ENCODE measurements at regions not wholly inside any gene's neighbourhood (a gene's known extent, or its start where the extent isn't known, plus 50 kb on each side); places are given as distances from the start of the nearest gene placed in this dataset.
"Not testable (repeated sequence)": the region's sequence is repeated elsewhere in the genome, so short reads cannot be mapped to it uniquely, and the experiment has no call there.

DNA sequence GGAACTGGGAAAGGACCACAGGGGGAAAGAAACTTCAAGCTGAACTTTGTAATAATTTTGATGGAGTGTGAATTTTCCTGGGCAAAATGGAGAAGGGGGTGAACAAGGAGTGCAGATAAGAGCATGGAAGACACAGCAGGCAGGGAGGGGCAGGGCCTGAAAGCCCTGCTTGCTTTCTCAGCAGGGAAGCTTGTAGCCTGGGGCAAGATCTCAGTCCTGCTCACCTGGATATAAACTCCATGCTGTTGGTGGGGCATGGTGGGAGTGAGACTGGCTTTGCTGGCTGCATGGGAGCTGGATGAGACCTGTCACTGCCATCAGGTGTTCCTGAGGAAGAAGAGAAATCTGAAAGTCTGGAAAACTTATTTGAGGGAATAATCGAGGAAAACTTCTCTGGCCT lies 58.7 kb upstream of the RC3H1 start:
- Histone ChIP-seq H3K27me3 (no peaks in the 10 kb centered on the region), H3K27ac (no peak overlapping the region), H3K4me1 (ENCODE audit: insufficient read depth) (no peaks in the 10 kb centered on the region), H3K9me3 (no peaks in the 10 kb centered on the region), H3K4me3 (no peak overlapping the region), H3K36me3 (no peaks in the 10 kb centered on the region)
- DNase-seq = no peak
- WGBS, 3 donors = 87 to 89% (median 88%) methylated on average over 1 of the region's 1 CpG
- TF ChIP-seq, protein P1, sequence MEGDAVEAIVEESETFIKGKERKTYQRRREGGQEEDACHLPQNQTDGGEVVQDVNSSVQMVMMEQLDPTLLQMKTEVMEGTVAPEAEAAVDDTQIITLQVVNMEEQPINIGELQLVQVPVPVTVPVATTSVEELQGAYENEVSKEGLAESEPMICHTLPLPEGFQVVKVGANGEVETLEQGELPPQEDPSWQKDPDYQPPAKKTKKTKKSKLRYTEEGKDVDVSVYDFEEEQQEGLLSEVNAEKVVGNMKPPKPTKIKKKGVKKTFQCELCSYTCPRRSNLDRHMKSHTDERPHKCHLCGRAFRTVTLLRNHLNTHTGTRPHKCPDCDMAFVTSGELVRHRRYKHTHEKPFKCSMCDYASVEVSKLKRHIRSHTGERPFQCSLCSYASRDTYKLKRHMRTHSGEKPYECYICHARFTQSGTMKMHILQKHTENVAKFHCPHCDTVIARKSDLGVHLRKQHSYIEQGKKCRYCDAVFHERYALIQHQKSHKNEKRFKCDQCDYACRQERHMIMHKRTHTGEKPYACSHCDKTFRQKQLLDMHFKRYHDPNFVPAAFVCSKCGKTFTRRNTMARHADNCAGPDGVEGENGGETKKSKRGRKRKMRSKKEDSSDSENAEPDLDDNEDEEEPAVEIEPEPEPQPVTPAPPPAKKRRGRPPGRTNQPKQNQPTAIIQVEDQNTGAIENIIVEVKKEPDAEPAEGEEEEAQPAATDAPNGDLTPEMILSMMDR (IDR thresholded peaks at IDR 0.05) = no peak
- no peak for TF ChIP-seq EP300 (IDR thresholded peaks at IDR 0.05)
- TF ChIP-seq POLR2A (IDR thresholded peaks at IDR 0.05) = no peak
- intact Hi-C loops (cut with DNase I) = no loop called here

DNA sequence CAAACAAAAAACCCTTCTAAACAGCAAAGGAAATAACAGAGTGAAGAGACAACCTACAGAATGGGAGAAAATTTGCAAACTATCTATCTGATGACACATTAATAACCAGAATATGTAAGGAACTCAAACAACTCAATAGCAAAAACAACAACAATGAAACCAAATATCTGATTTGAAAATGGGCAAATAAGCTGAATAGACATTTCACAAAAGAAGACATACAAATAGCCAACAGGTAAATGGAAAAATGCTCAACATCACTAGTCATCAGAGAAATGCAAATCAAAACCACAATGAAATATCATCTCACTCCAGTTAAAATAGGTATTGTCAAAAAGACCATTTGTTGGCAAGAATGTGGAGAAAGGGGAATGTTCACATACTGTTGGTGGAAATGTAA lies 57.6 kb upstream of the RC3H1 start:
- DNase-seq = no peak
- TF ChIP-seq EP300 (IDR thresholded peaks at IDR 0.05) = no peak
- TF ChIP-seq, protein P1 (IDR thresholded peaks at IDR 0.05) = no peak
- no peak for TF ChIP-seq POLR2A (IDR thresholded peaks at IDR 0.05)
- H3K27ac ChIP-seq = no peak overlapping the region
- no peaks in the 10 kb centered on the region for H3K9me3 ChIP-seq
- no peaks in the 10 kb centered on the region for H3K36me3 ChIP-seq
- H3K4me1 ChIP-seq (ENCODE audit: insufficient read depth) = no peaks in the 10 kb centered on the region
- H3K4me3 ChIP-seq = no peak overlapping the region
- intact Hi-C loops (cut with DNase I) = loop anchor here in 1 of 4 donors (10.0 kb wide), 1 partner anchor 665 kb away; no protein-coding TSS in a partner anchor
- H3K27me3 ChIP-seq = no peaks in the 10 kb centered on the region

DNA sequence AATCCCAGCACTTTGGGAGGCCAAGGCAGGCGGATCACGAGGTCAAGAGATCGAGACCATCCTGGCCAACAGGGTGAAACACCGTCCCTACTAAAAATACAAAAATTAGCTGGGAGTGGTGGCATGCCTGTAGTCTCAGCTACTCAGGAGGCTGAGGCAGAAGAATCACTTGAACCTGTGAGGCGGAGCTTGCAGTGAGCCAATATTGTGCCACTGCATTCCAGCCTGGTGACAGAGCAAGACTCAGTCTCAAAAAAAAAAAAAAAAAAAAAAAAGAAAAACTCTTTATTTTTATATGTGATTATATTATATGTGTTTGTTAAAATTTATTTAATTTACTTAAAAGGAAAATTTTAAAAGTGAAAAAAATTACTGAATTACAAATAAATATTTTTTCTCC lies 56.8 kb upstream of the RC3H1 start:
- 87 to 95% (median 92%) methylated on average over 5 of the region's 5 CpGs for WGBS, 3 donors
- DNase-seq; H3K36me3 ChIP-seq; H3K27ac ChIP-seq; H3K9me3 ChIP-seq; H3K4me3 ChIP-seq; H3K4me1 ChIP-seq (ENCODE audit: insufficient read depth); H3K27me3 ChIP-seq: not testable (repeated sequence)
- intact Hi-C loops (cut with DNase I) = loop anchor here in 1 of 4 donors (10.0 kb wide), 1 partner anchor 664 kb away; no protein-coding TSS in a partner anchor

DNA sequence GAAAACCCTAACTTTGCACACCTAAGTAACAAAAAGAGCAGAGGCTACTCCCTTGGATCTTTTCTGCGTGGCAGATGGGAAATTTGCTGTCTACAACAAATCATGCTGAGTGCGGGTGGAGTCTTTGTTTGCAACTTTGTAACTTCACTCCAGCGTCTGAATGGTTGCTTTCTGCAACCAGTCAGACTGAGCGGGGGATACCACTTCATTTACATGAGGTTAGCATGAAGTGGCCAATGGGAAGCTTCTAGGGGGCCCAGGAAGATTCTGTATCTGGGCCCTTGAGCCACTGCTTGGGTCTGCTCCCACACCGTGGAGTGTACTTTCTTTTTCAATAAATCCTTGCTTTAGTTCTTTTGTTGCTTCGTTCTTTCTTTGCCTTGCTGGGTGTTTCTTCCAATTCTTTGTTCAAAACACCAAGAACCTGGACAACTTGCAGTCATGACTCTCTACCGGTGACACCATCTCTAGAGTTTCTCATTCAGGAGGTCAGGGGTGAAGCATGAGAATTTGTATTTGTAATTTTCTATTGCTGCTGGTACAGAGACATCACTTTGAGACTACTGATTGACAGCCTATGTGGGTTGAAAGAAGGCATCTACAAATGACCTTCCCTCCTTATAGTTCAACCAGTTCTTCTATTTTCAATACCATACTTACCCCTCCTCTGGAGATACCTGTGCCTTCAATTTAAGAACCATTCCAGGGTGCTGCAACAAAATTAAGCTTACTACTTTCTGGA lies 55.8 kb upstream of the RC3H1 start:
- no peaks in the 10 kb centered on the region for H3K9me3 ChIP-seq
- TF ChIP-seq, protein P1 (IDR thresholded peaks at IDR 0.05) = no peak
- TF ChIP-seq EP300 (IDR thresholded peaks at IDR 0.05) = no peak
- TF ChIP-seq POLR2A (IDR thresholded peaks at IDR 0.05) = no peak
- H3K36me3 ChIP-seq = no peaks in the 10 kb centered on the region
- H3K27me3 ChIP-seq = no peaks in the 10 kb centered on the region
- no peak overlapping the region for H3K4me3 ChIP-seq
- 27 to 48% (median 27%) methylated on average over 7 of the region's 7 CpGs for WGBS, 3 donors
- no peak for DNase-seq
- no peak overlapping the region for H3K27ac ChIP-seq
- intact Hi-C loops (cut with DNase I) = loop anchor here in 1 of 4 donors (10.0 kb wide), 1 partner anchor 663 kb away; no protein-coding TSS in a partner anchor
- H3K4me1 ChIP-seq (ENCODE audit: insufficient read depth) = no peaks in the 10 kb centered on the region

- H3K4me3 ChIP-seq = no peak overlapping the region
- no peak for DNase-seq
- H3K9me3 ChIP-seq = no peaks in the 10 kb centered on the region
- H3K36me3 ChIP-seq = no peaks in the 10 kb centered on the region
- no peak overlapping the region for H3K27ac ChIP-seq
- TF ChIP-seq POLR2A (IDR thresholded peaks at IDR 0.05) (no peak), EP300 (IDR thresholded peaks at IDR 0.05) (no peak)
- TF ChIP-seq, protein P1 (IDR thresholded peaks at IDR 0.05) = no peak
- H3K27me3 ChIP-seq = no peaks in the 10 kb centered on the region
- intact Hi-C loops (cut with DNase I) = loop anchor here in 1 of 4 donors (10.0 kb wide), 1 partner anchor 660 kb away; no protein-coding TSS in a partner anchor
- no peaks in the 10 kb centered on the region for H3K4me1 ChIP-seq (ENCODE audit: insufficient read depth)
- 6 to 17% (median 13%) methylated on average over 2 of the region's 2 CpGs for WGBS, 3 donors
Measured at GRCh38 chr1:174075245-174075692, 53.1 kb upstream of the RC3H1 start.

Data from ovary (tissue), 7 donors.